Testis (tissue), 2 donors: ENCODE measurements at regions not wholly inside any gene's neighbourhood (a gene's known extent, or its start where the extent isn't known, plus 50 kb on each side); places are given as distances from the start of the nearest gene placed in this dataset.

Experiments used
- DNase-seq: peaks from one replicate; pipeline ENCODE4 v3.0.0-alpha.2; 2019
- H3K27ac ChIP-seq, 2 donors: fragments of 200-600 bp; sonication (generic); one replicate each; pipeline ENCODE4 v1.5.1; 2019
- H3K27me3 ChIP-seq: fragments of 200-600 bp; sonication (generic); one replicate; pipeline ENCODE4 v1.5.1; 2019
- H3K36me3 ChIP-seq: fragments of 200-600 bp; sonication (generic); one replicate; pipeline ENCODE4 v1.5.1; 2017; ENCODE audit warnings: low read depth; ENCODE audit errors: missing control alignments
- H3K4me1 ChIP-seq: fragments of 200-600 bp; sonication (generic); one replicate; pipeline ENCODE4 v1.5.1; 2019
- H3K4me3 ChIP-seq, 2 donors: fragments of 200-600 bp; sonication (generic); one replicate each; pipeline ENCODE4 v1.5.1; 2017 to 2019
- H3K9me3 ChIP-seq: fragments of 200-600 bp; sonication (generic); one replicate; pipeline ENCODE4 v1.5.1; 2017
- POLR2A ChIP-seq: fragments of 450-650 bp; IDR thresholded peaks from one replicate; pipeline ENCODE4 v1.6.1; 2017; ENCODE audit warnings: antibody characterized with exemption, mild to moderate bottlenecking, moderate library complexity
- WGBS, 2 donors: methylation state at CpG; one replicate each; pipeline ENCODE4 v1.1.5; 2018; 5-methylcytosine and 5-hydroxymethylcytosine counted together
- intact Hi-C: fragments of 100-400 bp; cut with DNase I; formaldehyde crosslinking; loops from one replicate; pipeline ENCODE4 v1.15.1; 2023; ENCODE audit warnings: low total_unique reads
- TF ChIP-seq, protein P1 (sequence below), 3 experiments: fragments of 450-650 bp in 2 of 3; fragments of 200-600 bp in 1 of 3; sonication (generic) in 1 of 3; IDR thresholded peaks; one replicate each; pipeline ENCODE4 v1.5.1; 2016 to 2019; ENCODE audit warnings: antibody characterized with exemption in 3 of 3, mild to moderate bottlenecking in 2 of 3, moderate library complexity in 1 of 3

DNA sequence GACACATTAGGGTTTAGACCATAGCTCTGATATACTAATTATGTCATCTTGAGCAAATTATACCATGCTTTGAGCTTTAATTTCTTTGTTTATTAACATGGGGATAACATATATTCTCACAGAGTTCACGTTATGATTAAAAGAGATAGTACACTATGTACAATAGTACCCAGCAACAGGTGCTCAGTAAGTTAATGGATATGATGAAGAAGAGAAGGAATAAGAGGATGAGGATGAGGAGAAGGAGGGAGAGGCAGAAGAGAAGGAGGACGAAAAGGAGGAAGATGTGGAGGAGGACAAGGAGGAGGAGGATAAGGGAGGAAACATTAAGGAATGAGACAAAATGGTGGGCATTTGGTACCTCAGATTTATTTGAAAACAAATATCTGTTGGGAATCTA lies 260.4 kb downstream of the SH2D1A start:
- 80 to 91% methylated on average over 2 of the region's 2 CpGs for WGBS, 2 donors
- Histone ChIP-seq H3K36me3 (no peaks in the 10 kb centered on the region), H3K4me3 (no peak overlapping the region), H3K4me1 (no peaks in the 10 kb centered on the region), H3K27ac (no peak overlapping the region), H3K9me3 (no peaks in the 10 kb centered on the region), H3K27me3 (no peaks in the 10 kb centered on the region)
- DNase-seq, result no peak
- no peak for TF ChIP-seq POLR2A
- TF ChIP-seq, protein P1, sequence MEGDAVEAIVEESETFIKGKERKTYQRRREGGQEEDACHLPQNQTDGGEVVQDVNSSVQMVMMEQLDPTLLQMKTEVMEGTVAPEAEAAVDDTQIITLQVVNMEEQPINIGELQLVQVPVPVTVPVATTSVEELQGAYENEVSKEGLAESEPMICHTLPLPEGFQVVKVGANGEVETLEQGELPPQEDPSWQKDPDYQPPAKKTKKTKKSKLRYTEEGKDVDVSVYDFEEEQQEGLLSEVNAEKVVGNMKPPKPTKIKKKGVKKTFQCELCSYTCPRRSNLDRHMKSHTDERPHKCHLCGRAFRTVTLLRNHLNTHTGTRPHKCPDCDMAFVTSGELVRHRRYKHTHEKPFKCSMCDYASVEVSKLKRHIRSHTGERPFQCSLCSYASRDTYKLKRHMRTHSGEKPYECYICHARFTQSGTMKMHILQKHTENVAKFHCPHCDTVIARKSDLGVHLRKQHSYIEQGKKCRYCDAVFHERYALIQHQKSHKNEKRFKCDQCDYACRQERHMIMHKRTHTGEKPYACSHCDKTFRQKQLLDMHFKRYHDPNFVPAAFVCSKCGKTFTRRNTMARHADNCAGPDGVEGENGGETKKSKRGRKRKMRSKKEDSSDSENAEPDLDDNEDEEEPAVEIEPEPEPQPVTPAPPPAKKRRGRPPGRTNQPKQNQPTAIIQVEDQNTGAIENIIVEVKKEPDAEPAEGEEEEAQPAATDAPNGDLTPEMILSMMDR (IDR thresholded peaks at IDR 0.05), result no peak
- intact Hi-C loops, result no loop called here

DNA sequence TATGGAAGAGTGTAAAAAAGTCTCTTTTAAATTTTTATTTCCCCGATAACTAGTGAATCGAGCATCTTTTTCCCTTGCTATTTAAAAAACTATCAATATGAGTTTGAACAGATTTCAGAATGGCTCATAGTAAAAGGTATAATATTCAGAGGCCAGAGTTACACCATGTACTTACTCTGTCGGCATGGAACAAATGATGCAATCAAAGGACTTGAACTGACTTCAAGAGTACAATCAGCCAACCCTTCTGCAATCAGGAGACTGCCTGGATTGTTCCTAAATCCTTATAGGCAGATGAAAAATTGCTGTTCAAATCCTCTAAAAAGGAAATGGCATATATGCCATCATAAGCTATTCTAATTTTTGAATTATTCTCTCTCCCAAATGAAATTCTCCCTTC lies 273.3 kb downstream of the SH2D1A start:
- H3K36me3 ChIP-seq, result no peaks in the 10 kb centered on the region
- WGBS, 2 donors, result 74 to 84% methylated on average over 3 of the region's 3 CpGs
- TF ChIP-seq, protein P1 (IDR thresholded peaks at IDR 0.05), result no peak
- TF ChIP-seq POLR2A, result no peak
- no peak overlapping the region for H3K27ac ChIP-seq
- no peak overlapping the region for H3K4me3 ChIP-seq
- intact Hi-C loops, result no loop called here
- no peak for DNase-seq
- H3K9me3 ChIP-seq, result no peaks in the 10 kb centered on the region
- H3K27me3 ChIP-seq, result no peaks in the 10 kb centered on the region
- H3K4me1 ChIP-seq, result no peaks in the 10 kb centered on the region

DNA sequence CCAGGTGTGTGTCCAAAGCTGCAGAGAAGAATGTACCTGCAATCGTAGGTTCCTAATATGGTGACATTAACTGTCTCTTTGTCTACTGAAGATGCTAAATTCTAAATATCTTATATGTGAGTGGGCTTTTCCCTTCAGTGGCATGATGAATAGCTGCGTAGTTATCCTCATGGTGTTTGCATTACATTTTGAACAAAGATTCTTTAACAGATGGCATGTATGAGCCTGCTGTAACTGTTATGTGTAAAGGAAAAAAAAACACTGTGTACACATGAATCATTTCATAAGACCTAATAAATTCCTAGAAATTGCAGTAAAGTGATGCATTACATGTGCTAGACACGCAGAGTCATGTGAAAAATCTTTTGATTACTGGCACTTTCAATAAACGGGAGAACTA lies 288.0 kb downstream of the SH2D1A start:
- Histone ChIP-seq H3K9me3 (no peaks in the 10 kb centered on the region), H3K4me1 (no peaks in the 10 kb centered on the region), H3K4me3 (no peak overlapping the region), H3K27me3 (no peaks in the 10 kb centered on the region), H3K36me3 (no peaks in the 10 kb centered on the region), H3K27ac (no peak overlapping the region)
- no peak for DNase-seq
- WGBS, 2 donors, result 92 to 98% methylated on average over 4 of the region's 4 CpGs
- intact Hi-C loops, result no loop called here
- TF ChIP-seq POLR2A, result no peak
- TF ChIP-seq, protein P1 (IDR thresholded peaks at IDR 0.05), result no peak

DNA sequence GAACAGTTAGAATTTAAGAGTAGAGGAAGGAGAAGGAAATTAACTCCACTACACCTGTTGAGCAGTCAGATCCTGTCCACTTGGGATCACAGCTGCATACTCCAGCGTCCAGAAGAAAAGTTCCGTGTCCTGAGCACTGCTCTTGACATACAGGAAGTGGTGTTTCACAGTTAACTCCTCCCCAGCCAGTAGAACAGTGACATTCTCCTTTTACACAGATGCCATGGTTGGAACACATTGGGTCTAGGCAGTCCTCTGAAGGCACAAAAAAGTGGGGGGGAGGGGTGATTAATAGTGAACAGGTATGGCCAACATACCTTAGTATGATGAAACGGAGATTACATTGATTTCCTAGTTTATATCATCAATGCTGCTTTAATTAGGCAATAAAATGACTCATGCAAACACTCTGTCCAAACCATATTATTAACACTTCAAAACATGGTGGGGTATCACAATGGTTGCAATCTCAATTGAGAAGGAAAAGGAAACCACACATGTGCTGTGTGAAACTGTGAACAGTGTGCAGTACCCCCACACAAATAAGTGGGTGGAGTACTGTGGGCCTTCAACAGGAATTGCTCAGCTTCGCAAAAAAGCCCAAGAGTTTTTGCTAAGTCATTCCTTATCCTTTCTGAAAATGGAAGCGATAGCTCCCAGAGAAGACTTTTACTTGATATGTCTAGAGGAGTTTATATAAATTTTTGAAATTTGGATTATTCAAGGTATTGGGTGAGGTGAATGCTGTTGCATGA lies 295.6 kb downstream of the SH2D1A start:
- H3K27me3 ChIP-seq, result no peaks in the 10 kb centered on the region
- H3K9me3 ChIP-seq, result no peaks in the 10 kb centered on the region
- TF ChIP-seq, protein P1 (IDR thresholded peaks at IDR 0.05), result no peak
- no peak for TF ChIP-seq POLR2A
- H3K4me3 ChIP-seq, result no peak overlapping the region
- H3K4me1 ChIP-seq, result no peaks in the 10 kb centered on the region
- no peak overlapping the region for H3K27ac ChIP-seq
- no peaks in the 10 kb centered on the region for H3K36me3 ChIP-seq
- intact Hi-C loops, result no loop called here
- no peak for DNase-seq
- 90 to 91% methylated on average over 3 to 5 of the region's 5 CpGs for WGBS, 2 donors

DNA sequence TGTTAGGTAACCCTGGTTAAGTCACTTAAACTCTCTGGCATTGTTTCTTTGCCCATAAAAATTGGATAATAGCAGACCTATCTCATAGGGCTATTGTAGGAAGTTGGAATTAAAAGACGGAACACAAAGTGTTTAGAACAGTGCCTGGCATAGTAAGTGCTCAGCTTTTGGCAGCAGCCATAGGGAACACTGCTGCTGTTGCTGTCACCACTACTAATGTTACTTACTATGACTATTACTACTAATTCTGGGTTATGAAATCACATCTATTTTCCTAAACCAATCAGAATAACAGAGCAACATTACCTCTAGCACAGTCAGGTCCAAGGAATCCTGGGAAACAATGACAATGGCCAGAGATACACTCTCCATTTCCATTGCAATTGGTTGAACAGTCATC lies 300.0 kb downstream of the SH2D1A start:
- Histone ChIP-seq H3K36me3 (no peaks in the 10 kb centered on the region), H3K27ac (no peak overlapping the region), H3K4me1 (no peaks in the 10 kb centered on the region), H3K4me3 (no peak overlapping the region), H3K27me3 (no peaks in the 10 kb centered on the region), H3K9me3 (no peaks in the 10 kb centered on the region)
- 58 to 80% methylated on average over 1 of the region's 1 CpG for WGBS, 2 donors
- intact Hi-C loops, result no loop called here
- TF ChIP-seq, protein P1 (IDR thresholded peaks at IDR 0.05), result no peak
- TF ChIP-seq POLR2A, result no peak
- no peak for DNase-seq
